T-helper 2 cell (primary cell): ENCODE measurements at regions not wholly inside any gene's neighbourhood (a gene's known extent, or its start where the extent isn't known, plus 50 kb on each side); places are given as distances from the start of the nearest gene placed in this dataset.

Experiments
- DNase-seq, 5 experiments: peaks; one replicate each; pipeline versions ENCODE4 v3.0.0 to v3.0.0-alpha.2; 2012 to 2022

GRCh38 chr13:30027569-30028455 is 177.4 kb upstream of the UBL3 start:
- no peak for DNase-seq

DNA sequence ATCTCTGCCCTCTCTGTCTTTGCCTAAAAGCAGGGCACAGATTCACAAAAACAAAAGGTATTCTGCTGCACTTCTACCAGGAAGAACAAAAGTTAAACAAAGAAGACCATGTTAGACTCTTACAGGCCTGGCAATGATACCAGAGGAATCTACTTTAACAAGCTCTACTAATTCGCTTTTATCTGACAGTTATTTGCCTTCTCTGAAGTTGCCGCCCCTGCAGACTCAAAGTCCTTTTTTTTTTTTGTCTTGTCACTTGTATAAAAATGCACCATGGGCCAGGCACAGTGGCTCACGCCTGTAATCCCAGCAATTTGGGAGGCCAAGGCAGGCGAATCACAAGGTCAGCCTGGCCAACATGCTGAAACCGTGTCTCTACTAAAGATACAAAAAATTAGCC is 176.5 kb upstream of the UBL3 start:
- no peak for DNase-seq

- no peak for DNase-seq
Measured at GRCh38 chr13:30026093-30026492, 175.7 kb upstream of the UBL3 start.

GRCh38 chr13:30025351-30025750 is 174.9 kb upstream of the UBL3 start:
- no peak for DNase-seq

GRCh38 chr13:30024125-30024865 is 173.9 kb upstream of the UBL3 start:
- DNase-seq = no peak

DNA sequence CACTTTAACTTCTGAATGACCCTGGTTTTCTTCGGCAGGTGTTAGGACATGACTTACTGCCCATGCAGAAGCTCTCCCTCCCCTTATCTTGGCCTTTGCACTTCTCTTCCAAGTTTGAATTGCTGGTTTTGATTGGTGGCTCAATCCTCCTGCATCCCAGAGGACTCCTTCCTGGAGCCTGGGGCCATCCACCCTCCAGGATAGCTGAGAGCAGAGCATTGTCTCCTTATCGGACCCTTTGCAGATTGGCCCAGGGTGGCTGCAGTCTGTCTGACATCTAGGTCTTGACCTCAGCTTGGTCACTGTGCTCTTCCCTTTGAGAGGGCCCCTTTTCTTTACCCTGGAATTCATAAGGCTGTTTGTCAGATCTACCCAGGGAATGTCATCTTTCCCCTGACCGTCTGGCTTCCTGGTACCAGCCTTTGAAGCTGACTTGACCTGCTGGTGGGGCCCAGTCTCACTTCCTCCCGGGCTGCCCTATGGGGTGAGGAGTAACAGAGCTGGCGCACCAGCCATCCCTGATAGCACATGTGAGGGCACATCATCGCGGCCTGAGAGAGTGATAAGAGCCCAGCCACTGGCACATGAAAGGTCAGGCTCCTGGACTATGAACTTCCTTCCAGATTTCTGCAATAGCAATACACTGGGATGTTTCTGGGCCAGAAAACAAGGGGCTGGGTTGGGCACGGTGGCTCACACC is 172.9 kb upstream of the UBL3 start:
- no peak for DNase-seq

DNA sequence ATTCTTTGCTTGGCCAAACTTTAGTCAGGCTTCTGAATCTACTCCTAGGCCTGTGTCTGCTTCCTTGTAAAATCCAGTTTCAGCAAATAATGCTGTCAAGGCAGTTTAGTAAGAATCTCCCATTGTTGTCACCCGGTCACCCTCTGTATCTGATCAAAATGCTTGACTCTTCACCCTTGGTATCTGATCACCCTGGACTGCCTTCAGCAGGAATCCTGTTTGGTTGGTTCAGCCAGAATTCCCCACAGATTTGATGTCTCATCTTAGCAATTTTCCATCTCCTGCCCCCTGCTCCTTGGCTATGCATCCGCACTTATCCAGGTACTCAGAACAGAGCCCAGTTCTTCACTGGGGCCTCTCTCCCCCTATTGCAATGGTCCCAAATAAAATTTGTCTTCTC is 172.4 kb upstream of the UBL3 start:
- DNase-seq = no peak

GRCh38 chr13:30022256-30022655 is 171.8 kb upstream of the UBL3 start:
- no peak for DNase-seq

DNA sequence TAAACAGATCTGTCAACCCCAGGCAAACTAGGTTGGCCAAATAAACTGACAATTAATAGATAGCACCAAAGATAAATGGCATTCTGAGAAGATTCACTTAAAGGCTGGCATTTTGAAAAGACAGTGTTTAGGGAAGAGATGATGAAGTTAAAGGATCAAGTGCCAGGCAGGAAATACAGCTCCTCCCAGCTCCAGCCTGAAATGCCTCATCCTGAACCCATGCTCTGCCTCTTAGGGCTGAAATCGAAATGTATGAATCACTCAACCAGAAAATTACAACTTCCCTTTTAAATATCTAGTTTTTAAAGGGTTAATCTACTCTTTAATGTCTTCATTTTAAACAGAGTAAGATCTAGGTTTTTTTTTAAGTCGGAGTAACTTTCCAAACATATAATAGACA is 171.2 kb upstream of the UBL3 start:
- no peak for DNase-seq

DNA sequence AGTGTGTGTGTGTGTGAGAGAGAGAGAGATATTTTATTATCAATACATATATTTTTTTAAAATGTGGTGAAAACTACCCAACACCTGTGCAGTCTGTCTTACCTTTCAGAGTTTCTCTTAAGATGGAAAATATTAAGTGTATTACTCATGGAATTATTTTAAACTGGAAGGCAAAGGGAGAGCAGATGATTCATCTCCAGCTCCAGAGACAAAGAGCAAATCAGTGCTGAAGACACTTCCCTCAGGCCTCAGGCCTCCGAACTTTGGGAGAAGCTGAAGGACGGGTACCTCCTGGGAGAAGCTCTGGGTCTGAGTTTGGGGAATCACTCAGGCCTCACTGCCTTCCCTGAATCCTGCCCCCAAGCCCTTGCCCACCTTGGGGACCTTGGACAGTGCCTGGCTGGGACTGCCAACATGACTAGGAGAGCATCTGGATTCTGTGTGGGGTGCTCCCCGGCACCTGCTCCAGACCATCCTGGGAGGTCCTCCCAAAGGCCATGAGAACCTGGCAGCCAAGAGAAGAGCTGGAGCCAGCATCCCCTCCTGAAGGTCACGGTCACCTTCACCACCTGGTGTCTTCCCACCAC is 170.4 kb upstream of the UBL3 start:
- DNase-seq = no peak

DNA sequence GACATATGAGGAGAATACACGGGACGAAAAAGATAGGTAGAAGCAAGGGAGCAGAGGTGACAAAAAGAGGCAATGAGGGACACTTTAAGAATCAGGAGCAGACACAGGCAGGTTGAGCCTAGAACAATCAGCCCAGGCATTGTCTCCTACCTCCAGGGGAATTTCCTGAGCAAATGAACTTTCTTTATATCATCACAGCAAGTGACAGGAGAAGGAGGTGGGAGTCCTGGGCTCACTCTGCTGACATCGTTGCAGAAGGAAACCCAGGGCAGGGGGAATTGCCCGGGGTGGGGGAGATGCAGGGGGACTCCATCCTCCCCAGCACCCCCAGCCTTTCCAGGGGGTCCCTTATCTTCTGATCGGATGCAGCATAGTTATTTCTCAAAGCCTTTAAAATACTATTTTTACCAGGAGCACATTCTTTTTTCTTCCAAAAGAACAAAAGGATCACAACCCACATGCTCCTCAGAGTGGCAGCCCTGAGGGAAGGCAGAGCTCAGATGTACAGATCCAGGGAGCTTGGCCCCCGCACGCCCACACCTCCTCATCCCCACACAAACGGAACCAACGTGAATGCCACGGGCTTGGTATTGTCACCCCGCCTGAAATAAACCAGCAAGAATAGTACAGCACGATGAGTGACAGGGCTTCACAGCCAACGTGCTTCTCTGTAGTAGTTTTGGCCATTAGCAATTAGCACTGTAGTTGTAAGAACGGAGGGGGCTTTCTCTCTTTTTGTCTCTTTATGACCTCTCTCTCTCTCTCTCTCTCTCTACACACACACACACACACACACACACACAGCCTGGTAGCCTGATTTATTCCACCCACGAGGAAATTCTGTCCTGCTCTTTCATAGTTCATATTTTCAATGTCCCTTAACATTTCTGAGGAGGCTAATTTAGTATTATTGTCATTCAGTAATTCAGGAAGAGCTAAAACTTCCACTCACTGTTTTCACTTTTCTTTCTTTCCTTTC is 169.5 kb upstream of the UBL3 start:
- DNase-seq = no peak

- DNase-seq = no peak
Measured at GRCh38 chr13:30017880-30018279, 167.5 kb upstream of the UBL3 start.

DNA sequence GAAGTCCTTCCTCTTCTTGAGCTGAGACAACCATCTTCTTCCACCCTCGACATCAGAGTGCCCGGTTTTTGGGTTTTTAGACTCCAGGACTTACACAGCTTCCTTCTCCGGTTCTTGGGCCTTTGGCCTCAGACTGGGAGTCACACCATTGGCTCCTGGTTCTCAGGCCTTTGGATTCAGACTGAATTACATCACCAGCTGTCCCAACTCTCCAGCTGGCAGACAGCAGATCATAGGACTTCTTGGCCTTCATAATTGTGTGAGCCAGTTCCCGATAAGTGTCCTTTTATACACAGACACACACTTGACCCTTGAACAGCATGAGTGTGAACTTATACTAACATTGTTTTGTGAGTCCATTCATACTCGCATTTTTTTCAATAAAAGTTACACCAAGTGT is 166.0 kb upstream of the UBL3 start:
- no peak for DNase-seq

- DNase-seq = no peak
Measured at GRCh38 chr13:30009411-30009810, 159.0 kb upstream of the UBL3 start.

DNA sequence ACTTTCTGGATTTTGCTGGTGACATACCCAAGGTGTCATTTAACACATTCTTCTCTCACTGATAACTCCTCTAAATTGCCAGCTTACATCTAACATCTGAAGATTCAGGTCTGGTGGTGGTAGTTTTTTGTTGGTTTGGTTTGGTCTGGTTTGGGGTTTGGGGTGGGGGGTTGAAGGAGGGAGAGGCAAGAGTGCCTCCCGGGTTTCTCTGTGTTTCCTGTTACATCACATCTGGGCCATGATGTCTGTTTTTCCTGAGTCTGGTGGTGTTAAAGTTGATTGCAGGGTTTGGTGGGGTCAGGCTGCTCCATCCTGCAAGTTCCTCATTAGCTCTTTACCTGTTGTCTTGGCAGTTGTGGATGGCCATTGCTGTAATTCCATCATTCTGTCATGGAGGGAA is 155.8 kb upstream of the UBL3 start:
- DNase-seq = peak in 1 of 5 experiments; percentile 10

- peak in 1 of 5 experiments; percentile 4 for DNase-seq
Measured at GRCh38 chr13:30004204-30004603, 153.8 kb upstream of the UBL3 start.

DNA sequence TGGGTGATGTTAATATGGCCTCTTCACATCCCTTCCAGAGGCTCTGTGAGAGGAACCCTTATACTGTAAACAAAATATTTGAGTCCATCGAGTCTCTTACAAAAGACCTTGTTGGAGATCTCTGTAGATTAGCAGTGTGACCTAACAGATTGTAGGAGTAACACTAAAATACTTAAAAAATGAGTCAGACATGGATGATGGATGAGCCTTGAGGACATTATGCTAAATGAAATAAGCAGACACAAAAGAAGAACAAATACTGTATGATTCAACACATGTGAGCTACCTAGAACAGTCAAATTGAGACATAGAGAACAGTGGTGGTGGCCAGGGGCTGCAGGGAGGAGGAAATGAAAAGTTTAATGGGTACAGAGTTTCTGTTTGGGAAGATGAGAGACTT is 152.2 kb upstream of the UBL3 start:
- peak in 1 of 5 experiments; percentile 6 for DNase-seq

DNA sequence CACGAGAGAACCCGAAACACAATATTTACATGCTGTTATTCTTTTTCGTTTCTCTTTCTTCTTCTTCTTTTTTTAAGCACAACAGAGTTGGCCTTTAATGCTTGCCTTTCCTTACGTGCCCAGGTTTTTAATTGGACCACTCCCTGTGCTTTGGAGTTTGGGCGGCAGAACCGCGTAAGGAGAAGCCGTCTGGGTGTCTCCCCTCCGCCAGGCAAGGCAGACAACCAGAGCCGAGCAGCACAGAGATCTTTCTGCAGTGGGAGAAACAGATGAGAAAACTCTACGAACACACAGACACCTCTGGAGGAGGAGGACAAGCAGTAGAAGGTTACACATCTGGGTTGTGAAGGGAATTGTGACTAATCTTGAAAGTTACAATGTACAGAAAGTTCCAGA is 150.0 kb upstream of the UBL3 start:
- DNase-seq = no peak

DNA sequence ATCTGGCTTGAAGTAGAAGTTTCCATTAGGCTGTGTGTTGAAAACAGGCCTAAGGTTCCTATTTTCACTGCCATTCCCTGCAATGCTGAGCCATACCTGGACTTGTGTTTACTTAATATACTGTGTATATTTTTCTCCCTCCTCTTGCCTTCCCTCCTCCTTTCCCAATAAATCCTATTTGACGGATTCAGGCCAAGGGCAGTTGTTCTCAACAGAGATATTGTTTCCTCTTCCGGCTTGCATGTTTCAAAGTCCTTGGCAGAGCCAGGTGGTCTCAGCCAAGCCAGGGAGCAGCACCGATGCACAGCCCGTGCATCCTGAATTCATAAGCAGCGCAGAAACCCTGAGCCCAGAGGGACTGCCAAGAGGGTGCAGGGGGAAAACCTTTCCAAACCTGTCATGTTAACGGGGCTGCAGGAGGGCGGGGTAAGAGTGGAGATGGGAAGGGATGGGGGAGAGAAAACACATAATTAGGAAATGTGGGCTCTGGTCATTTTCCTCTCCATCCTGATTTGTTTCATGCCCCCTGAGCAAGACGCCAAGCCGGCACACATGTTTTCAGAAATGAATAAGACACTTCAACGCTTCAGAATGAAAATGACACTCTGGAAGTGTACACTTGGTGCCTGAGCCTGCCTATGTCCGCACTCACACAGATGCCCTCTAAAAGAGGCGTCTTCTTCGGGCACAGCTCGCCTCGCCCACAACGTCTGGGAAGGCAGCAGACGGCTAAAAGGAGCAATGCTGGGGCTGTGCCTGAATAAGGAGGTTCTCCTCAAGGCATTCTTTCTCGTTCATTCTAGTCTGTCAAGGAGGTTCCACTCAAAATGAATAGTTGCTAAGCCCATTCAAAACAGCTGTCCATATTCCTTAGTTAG is 149.3 kb upstream of the UBL3 start:
- DNase-seq = no peak

- no peak for DNase-seq
Measured at GRCh38 chr13:29996316-29996715, 145.9 kb upstream of the UBL3 start.
